Globus pallidus (tissue), 1 donor: ENCODE measurements at regions not wholly inside any gene's neighbourhood (a gene's known extent, or its start where the extent isn't known, plus 50 kb on each side); places are given as distances from the start of the nearest gene placed in this dataset.

Experiments
- DNase-seq: peaks from one replicate; pipeline ENCODE4 v3.0.0-alpha.2; 2015; ENCODE audit warnings: low spot score

DNA sequence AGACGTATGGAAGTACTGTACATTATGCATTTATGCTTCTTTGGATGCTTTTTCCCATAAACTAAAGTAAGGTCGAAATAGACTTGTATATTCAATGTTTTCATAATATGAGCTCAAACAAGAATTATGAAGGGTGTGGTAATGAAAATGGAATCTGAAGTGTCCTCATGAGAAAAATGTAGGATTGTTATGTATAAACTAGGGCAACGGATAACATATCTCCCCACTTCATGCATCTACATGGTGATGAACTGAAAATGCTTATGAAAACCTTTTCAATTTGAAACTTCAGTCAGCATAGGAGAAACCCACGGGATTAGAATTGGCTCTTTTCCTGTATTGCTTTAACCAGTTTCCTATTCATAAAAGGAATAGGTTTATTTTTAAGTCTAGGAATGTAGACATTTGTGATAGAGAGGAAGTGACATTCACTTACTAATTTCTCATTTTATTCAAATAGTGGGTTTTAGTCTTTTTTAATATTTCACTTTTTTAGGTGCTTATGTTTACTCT lies 608.2 kb upstream of the GCFC2 start:
- no peak for DNase-seq

DNA sequence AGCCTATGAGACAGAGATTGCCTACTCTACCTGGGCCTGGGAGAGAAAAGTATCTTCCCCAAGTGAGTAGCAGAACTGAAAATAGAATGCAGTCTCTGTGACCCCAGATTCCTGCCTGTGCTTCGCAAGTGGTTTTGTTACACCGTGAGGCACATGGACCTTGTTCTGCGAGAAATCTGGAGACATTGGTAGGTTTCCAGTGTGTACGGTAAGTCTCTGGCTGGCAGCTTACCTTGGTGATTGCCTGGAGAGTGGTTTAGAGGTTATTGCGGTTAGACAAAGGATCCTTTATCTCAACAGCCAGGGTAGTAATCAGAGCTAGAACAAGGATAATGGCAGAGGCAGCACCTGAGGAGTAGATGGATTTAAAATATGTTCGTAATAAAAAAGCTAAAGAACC lies 606.0 kb upstream of the GCFC2 start:
- no peak for DNase-seq

DNA sequence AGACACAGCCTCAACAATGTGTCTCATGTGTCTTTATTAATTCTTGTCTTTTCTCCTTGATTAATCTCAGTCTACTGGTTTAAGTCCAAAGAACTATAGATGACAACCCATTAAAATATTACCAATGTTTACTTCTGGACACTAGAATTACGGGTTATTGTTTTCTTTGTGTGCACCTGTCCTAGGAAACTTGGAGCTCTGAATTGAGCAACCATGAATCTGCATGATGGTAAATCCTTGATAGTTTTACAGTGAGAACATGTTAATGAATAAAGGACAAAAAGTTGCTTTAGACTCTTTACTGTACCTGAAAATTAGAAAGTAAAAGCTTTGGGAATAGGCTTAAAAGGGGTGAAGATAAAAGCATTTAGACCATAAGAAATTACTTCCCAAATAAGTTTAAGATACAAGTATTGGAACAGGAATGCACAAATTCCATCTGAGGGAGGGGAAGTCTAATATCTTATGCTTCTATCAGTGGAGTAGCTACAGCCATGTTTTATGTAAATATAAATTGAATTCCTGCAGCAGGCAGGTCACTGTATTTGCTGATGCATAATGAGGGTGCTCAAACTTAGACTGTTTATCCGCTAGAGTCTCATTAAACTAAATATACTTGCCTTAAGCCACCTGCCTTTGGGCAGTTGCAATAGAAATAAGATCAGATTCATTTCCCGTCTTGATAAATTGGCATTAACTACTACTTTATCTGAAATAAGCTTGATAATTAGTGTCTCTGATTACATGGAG lies 603.7 kb upstream of the GCFC2 start:
- no peak for DNase-seq

DNA sequence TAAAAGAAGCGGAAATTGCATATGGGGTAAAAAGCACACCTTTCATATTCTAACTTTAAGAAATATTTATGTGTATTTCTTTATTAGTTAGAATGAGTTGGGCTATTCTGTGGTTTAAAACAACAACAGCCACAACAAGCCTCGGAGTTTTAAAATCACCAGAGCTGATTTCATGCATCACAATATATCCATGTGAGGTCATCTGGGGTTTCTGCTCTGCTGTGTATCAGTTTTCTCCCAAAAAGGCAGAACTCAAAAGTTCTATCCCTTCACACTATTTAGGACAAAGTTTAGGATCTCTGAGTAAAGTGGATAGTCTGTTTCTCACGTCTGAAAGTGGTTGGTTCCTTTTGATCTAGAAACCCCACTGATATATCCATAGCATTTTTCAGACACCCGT lies 601.5 kb upstream of the GCFC2 start:
- no peak for DNase-seq

DNA sequence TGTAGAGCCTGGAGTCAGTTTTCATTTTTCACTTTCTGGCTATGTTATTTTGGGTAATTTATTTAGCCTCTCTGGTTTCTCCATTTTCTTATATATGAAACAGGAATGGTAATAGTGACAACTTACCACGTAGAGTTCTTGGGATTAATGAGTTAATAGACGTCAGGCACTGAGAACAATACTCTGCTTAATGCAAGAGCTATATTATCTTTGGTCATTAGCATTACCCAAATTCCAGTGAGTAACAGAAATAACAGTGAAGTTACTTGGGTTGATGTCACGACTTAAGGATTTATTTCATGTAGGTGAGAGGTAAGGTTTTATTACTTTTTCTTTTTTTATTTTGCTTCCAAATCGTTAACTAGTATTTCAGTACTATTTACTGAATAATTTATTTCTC lies 601.0 kb upstream of the GCFC2 start:
- DNase-seq, result no peak

DNA sequence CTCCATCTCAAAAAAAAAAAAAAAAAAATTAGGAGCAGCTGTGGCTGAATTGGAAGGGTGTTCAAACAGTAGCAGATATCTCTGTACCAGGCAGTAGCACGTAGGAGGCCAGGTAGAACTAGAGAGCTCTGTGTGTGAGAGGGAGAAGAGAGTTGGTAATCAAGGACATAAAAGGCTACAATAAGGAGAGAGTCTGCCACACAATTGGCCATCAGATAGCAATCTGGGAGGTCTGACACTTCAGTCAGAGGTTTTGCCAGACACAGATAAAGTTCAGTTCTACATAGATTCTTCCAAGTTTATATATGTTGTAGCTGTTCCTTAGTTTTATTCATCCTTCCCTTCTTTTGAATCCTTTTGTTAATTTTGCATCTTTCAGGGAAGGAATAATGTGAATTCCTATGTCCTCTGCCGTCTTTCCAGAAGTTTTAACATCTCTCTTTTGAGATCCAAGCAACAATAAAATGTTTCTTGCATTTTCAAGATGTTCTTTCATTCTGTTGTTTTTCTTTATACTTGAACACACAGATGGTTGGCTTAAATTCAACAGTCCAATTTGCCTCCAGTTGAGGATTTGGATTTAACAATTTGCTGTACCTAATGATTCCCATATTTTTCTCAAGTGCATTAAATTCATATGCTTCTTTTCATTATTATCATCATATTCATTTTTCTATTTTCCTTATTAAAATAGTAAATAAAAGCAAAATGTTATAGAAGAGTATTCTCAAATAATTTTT lies 600.3 kb upstream of the GCFC2 start:
- no peak for DNase-seq

DNA sequence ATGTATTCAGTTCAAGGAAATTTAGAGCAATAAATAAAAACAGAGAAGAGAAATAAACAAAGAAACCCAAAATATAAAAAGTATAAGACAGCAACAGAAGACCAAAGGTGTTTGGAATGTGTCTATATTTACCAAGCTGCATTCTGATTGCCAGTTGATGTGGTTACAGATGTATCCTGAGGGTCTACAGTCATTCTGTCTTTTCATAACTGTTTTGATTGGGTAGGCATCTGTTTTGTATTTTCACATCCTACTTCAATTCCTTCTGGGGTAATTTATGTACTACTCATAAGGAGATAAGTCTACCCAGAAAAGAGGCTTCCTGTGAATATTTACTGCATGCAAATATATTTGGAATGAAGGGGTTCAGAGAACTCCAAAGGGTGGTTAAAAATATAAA lies 596.8 kb upstream of the GCFC2 start:
- DNase-seq, result no peak

DNA sequence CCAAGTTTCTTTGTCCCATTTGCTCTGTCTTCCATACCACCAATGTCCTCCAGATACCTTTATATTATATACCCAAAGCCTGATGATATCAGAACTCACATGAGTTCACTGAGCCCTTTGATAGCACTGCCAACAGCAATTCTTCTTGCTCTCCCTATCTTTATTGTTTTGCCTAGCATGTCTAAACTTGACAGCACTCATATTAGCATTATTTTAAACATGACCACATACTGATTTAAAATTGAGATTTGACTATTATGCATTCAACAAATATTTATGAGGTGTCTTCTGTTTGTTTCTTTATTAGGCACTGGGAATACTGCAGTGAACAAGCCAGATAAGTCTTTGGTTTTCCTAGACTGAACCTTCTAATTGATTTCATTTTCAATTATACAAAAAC lies 587.3 kb upstream of the GCFC2 start:
- no peak for DNase-seq

DNA sequence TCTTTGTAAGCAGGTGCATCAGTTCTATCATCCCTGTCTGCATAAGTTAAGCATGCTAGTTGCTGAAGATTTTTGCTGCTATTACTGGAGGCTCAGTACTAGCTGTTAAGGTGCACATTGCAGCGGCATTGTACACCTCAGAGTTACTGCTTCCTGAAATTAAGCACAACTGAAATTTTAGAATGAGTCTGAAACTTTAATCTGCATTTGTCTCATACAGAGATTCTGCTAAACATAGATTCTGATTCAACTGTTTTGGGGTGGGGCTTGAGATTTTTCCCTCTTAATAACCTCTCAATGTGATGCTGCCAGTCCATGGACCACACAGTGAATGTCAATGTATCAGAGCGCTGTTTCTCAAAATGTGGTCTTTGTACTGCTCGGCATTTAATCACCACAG lies 585.7 kb upstream of the GCFC2 start:
- no peak for DNase-seq

DNA sequence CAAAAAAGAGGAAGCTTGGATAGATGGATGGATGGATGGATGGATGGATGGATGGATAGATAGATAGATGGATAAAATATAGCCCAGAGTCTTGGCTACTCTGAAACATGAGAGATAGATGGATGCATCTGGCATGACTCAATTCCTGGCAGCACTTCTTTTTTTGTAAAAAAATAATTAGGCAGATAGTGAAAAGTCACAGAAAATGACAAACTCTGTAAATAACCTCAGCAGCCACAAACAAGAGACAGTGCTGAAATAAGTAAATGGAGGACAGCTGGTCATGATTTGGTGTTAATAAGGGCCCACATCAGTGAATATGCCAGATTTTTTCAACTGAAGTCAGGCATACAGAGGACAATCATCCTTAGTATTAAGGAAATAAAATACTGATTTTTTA lies 585.0 kb upstream of the GCFC2 start:
- DNase-seq, result no peak

DNA sequence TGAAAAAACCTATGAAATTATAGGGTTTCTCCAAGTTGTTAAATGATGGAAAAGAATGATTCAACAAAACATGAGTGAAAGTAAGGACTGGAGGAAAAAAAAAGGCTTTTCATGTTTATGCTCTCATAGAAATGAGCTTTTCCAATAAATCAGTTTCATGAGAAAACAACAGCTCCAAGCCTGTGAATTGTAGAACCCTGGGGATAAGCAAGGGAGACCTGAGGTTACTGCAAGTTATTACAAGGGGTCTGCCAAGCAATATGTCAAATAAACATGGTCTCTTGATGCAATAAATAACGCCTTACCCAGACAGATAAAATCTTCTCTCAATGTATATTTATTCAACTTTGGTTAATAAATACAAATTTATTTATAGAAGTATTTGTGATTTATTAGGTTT lies 577.9 kb upstream of the GCFC2 start:
- DNase-seq, result no peak

DNA sequence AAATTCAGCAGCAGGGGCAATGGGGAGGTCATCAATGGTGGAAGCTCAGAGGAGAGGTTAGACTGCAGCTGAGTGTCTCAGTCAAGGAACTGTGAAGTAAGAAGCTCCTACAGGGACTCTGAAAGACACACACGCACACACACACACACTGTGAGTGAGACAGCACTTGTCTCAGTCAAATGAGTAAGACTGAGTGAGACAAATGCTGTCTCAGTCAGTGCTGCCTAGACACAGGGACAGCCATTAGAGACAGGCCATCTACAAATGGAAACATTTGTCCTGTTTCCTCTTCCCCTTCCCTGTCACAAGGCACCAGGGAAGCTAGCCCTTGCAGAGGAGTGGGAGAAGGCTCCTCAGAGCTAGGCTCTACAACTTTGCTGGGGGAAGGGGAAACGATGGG lies 577.4 kb upstream of the GCFC2 start:
- no peak for DNase-seq

DNA sequence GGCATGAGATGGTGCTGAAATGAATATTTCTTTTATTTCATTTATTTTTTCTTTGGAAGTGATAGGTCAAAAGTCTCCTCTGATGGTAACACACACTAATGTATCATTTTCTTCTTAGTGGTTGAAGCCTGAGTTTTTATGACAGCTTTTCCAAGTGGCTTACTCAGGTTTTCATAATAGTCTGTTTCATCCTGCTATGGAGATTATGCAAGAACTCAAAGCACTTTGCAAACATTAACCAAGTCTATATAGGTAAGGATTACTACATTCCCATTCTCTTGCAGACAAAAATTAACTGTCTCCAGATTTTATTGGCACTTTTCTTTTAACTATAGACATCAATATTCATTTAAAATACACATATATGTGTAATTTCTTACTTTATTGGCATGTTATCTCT lies 572.6 kb upstream of the GCFC2 start:
- no peak for DNase-seq

DNA sequence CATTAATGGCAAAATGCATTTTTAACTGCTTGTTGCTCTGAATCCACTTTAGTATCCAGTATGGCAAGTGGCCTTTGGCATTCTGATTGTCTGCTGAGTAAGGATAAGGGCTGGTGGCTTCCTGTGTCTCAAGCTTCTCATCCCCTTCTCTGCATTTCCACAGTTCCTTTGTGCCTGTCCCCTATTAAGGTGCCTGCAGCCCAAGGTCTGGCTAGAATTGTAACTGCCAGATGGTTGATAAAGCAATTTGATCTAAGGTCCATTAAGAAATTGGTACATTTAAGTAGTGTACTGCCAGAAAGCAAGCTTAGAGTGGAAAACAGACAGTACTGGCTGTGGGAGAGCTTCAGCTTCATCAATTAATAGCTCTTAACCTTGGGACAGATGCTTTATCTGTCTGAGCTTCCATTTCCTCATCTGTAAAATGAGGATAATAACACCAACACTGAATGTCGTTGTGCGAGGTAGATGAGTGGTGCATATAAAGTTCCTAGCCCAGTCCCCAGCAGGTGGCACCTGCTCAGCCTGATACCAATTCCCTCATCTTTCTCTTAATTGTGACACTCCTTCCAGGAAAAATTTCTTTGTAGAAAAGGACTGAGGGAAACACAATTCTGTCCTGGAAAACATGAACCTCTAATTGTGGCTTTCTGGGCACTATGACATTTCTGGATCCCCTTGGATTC lies 570.6 kb upstream of the GCFC2 start:
- DNase-seq, result no peak

DNA sequence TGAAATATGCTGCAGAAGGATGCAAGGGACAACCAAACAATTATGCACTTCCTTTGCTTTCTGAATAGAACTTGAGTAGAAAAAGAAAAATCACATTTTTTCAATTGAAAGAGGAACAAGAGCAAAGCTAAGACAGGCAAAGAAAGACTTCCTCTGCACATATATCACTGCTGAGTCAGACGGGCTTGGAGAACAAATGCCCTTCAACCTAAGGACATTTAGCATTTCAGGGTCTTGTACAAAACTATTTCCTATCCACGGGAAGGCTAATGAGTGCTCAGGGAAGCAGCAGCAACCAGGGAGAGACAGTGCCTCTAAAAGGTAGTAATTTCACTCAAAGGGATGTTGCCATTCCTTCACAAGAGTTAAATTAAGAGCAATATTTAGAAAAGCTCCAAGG lies 570.0 kb upstream of the GCFC2 start:
- DNase-seq, result no peak

DNA sequence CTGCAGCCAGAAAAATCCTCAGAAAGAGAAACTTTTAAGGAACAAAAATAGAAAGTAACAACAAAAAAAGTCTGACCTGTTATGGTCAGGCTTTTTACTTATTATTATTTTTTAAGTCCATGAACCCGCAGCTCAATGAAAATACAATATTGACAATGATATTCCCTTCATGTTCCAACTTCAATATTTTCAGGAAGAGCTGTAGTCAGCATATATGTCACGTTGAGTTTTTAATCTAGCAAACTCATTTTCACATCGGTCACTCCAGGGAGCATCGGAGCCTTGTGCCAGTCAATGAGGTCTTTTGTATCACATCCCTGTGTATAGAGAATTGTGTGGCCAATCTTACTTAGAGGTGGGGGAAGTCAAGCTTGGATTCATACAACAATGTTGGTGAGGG lies 568.4 kb upstream of the GCFC2 start:
- no peak for DNase-seq

DNA sequence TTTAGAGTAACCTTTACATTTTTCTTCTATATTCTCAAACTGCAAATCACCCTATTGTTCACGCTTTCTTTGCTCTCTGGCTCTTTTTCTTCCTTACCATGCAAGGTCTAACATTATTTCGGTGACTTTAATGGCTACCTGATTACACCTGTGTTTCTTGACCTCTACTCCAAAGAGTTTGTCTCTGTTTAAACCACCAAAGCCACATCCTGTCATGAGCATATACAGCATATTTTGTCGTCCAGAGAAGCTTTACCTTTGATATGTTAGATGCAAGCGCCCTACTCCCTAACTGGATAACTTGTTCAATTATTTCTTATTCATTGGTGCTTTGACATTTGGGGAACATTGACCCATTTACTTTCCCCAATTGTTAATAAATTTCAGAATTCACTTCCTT lies 565.1 kb upstream of the GCFC2 start:
- no peak for DNase-seq

DNA sequence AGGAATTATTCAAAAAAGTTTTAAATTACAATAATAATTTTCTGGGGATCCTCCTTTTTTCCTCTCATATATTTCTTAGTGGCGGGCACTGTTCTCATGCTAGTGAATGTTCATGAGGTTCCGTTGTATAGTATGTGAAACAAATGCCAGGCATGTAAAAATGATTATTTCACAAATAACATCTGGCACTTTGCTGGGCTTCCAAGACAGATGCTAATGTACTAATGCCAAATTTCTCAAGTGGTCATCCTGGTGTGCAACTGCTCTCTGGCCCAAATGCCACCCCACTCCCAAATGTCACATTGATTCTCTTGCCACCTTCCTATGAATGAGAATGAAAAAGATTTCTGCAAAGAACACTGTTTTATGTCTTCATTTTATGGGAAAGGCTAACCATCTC lies 564.0 kb upstream of the GCFC2 start:
- no peak for DNase-seq

DNA sequence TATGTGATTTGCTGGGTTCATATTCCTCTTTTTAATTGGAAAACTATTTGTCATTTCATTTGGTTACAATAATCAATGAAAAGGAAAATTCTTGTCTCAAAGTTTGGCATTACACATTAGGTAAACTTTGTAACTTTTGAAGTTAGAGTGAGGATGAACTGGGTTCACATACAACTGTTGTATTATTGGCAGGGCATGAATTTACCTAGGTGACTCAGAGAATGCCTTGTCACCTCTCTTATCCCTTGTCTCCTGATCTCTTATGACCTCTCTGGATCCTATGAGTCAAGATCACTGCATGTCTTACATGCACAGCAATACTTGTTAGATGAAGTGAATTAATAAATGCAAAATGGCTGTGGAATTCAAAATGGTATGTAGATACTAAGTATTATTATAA lies 563.4 kb upstream of the GCFC2 start:
- DNase-seq, result no peak

DNA sequence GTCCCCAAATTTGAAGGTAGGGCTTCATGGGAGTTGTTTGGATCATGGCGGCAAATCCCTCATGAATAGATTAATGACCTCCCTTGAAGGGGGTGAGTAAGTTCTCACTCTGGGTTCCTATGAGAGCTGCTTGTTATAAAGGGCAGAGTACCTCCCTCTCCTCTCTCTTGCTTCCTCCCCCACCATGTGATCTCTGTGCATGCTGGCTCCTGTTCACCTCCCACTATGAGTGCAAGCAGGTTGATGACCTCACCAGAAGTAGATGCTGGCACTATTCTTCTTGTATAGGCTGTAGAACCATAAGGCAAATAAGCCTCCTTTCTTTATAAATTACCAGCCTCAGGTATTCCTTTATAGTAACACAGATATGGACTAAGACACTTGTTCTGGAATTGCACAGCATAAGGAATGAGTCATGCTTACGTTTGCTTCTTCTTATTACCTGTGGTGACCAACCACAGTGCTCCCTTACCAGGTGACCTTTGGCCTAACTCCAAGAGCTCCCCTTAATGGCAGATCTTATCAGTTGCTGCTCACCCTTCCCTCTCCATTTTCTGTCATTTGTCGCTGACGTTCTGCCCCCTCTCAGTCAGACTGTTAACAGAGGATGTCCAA lies 559.5 kb upstream of the GCFC2 start:
- DNase-seq, result no peak

DNA sequence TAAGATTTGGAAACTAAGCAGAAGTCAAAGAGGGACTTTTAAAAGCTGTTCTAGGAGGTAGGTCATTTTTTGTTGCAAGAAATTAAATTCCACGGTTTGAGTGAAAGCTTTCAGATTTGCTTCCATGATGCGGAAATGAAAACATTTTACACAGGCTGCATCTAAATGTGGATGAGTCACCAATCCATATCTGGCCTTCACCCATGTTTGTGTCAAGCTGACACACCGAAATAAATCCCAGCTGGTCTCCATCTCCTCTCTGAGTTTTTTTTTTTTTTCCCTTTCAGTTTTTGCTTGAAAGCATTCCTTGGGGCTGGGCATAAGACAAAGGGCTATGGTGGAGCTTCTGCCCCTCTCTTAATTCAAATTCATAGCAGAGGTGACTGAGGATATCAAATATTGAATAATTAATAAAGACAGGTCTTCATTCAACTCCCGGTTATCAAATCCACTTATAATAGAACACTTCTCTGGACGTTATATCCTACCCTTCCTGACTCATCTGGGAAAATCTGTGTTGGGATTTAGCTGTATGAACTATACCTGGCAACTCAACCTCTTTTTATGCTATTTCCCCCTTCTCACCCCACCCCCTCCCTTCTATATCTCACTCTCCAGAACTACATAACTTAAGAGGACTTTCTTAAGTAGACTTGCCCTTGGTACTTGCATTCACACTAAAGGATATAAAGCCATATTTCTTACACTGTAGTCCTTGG lies 558.3 kb upstream of the GCFC2 start:
- DNase-seq, result no peak

DNA sequence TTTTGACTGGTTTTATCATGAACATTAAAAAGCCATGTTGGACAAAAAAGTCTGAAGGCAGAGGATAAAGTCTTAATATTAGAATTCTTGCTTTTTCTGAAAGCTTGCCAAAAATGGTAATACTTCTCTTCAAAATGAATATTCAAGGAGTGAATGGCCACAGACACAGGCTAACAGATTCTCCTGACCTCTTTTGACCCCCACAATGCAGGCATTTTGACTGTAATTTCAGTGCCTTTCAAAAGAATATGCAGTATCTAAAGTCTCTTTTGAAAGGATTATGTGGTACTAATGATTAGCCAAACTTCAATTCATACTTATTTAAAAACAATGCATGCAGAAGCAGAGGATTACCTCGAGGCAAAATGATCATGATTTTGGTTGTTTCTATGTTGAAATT lies 557.8 kb upstream of the GCFC2 start:
- no peak for DNase-seq
